CD14-positive monocyte (primary cell): ENCODE measurements at regions not wholly inside any gene's neighbourhood (a gene's known extent, or its start where the extent isn't known, plus 50 kb on each side); places are given as distances from the start of the nearest gene placed in this dataset.

Experiments
- DNase-seq, 3 donors: peaks; one replicate each; pipeline ENCODE4 v3.0.0-alpha.2; 2011 to 2022
- H2AFZ ChIP-seq: 2 replicates; pipeline ENCODE4 v1.6.0; 2012; ENCODE audit warnings: mild to moderate bottlenecking, low read depth, low read length, inconsistent platforms; ENCODE audit not compliant: insufficient read depth, poor library complexity, severe bottlenecking
- H3K27ac ChIP-seq, 2 donors: 1 replicate in 1 of 2; 2 replicates in 1 of 2; pipeline ENCODE4 v1.5.1; 2012 to 2013; ENCODE audit warnings: low read length in 2 of 2, control low read depth in 1 of 2, inconsistent platforms in 1 of 2, low read depth in 1 of 2, mild to moderate bottlenecking in 1 of 2
- H3K27me3 ChIP-seq, 2 donors: one replicate each; pipeline versions ENCODE4 v1.6.0 to v1.6.1; 2011 to 2013; ENCODE audit warnings: low read length in 2 of 2; ENCODE audit not compliant: control insufficient read depth in 2 of 2, insufficient read depth in 2 of 2
- H3K36me3 ChIP-seq, 2 donors: replicated peaks in 1 of 2; 1 replicate in 1 of 2; 2 replicates in 1 of 2; pipeline versions ENCODE4 v1.5.1 to v1.6.1; 2012 to 2013; ENCODE audit warnings: low read length in 2 of 2, control low read depth in 1 of 2, inconsistent platforms in 1 of 2, mild to moderate bottlenecking in 1 of 2; ENCODE audit not compliant: insufficient read depth in 2 of 2, control insufficient read depth in 1 of 2
- H3K4me1 ChIP-seq, 2 donors: 1 replicate in 1 of 2; 2 replicates in 1 of 2; pipeline versions ENCODE4 v1.5.1 to v1.6.1; 2012 to 2013; ENCODE audit warnings: low read length in 2 of 2, control low read depth in 1 of 2, inconsistent platforms in 1 of 2, mild to moderate bottlenecking in 1 of 2, moderate library complexity in 1 of 2; ENCODE audit not compliant: insufficient read depth in 2 of 2, control insufficient read depth in 1 of 2
- H3K4me2 ChIP-seq: replicated peaks from 2 replicates; pipeline ENCODE3; 2012; ENCODE audit warnings: low read length, moderate library complexity, mild to moderate bottlenecking; ENCODE audit not compliant: poor library complexity, severe bottlenecking; ENCODE audit errors: extremely low read depth
- H3K4me3 ChIP-seq, 3 experiments: fragments of 200-600 bp in 1 of 3; sonication (generic) in 1 of 3; replicated peaks in 1 of 3; 1 replicate in 2 of 3; 2 replicates in 1 of 3; pipeline ENCODE4 v1.5.1; 2011 to 2013; ENCODE audit warnings: low read length in 3 of 3, mild to moderate bottlenecking in 3 of 3, control low read depth in 2 of 3, low read depth in 2 of 3, inconsistent platforms in 1 of 3, moderate library complexity in 1 of 3
- H3K79me2 ChIP-seq: 2 replicates; pipeline ENCODE4 v1.6.0; 2012; ENCODE audit warnings: mild to moderate bottlenecking, control low read depth, inconsistent platforms, low read length, moderate library complexity; ENCODE audit not compliant: insufficient read depth
- H3K9ac ChIP-seq: 2 replicates; pipeline ENCODE4 v1.6.0; 2017; ENCODE audit warnings: low read length, mild to moderate bottlenecking; ENCODE audit not compliant: insufficient read depth, poor library complexity, severe bottlenecking
- H3K9me3 ChIP-seq, 2 donors: replicated peaks in 1 of 2; 1 replicate in 1 of 2; 2 replicates in 1 of 2; pipeline versions ENCODE4 v1.5.1 to v1.6.1; 2012 to 2013; ENCODE audit warnings: low read length in 2 of 2, control low read depth in 1 of 2; ENCODE audit not compliant: control insufficient read depth in 1 of 2, insufficient read depth in 1 of 2
- H4K20me1 ChIP-seq: 2 replicates; pipeline ENCODE4 v1.6.0; 2012; ENCODE audit warnings: mild to moderate bottlenecking, low read length, control low read depth, moderate library complexity; ENCODE audit not compliant: insufficient read depth
- H3K27ac Mint-ChIP-seq, 7 donors: one replicate each; pipeline ENCODE4 v1.8.0; 2020; ENCODE audit warnings: mild to moderate bottlenecking in 7 of 7, mixed read lengths in 7 of 7, moderate library complexity in 6 of 7, inconsistent platforms in 2 of 7
- H3K27me3 Mint-ChIP-seq, 3 donors: one replicate each; pipeline ENCODE4 v1.8.0; 2021 to 2022; ENCODE audit warnings: low read depth in 3 of 3, mild to moderate bottlenecking in 3 of 3, mixed read lengths in 3 of 3, moderate library complexity in 3 of 3, inconsistent platforms in 1 of 3
- H3K36me3 Mint-ChIP-seq, 2 donors: one replicate each; pipeline ENCODE4 v1.8.0; 2020; ENCODE audit warnings: mixed read lengths in 2 of 2, inconsistent platforms in 1 of 2, mild to moderate bottlenecking in 1 of 2
- H3K4me1 Mint-ChIP-seq: one replicate; pipeline ENCODE4 v1.8.0; 2020; ENCODE audit warnings: mild to moderate bottlenecking, mixed read lengths
- H3K4me3 Mint-ChIP-seq, 2 donors: one replicate each; pipeline ENCODE4 v1.8.0; 2020; ENCODE audit warnings: mild to moderate bottlenecking in 2 of 2, mixed read lengths in 2 of 2, moderate library complexity in 1 of 2
- H3K9me3 Mint-ChIP-seq, 7 donors: one replicate each; pipeline ENCODE4 v1.8.0; 2020 to 2022; ENCODE audit warnings: mixed read lengths in 7 of 7, mild to moderate bottlenecking in 6 of 7, moderate library complexity in 6 of 7, inconsistent platforms in 2 of 7
- WGBS: methylation state at CpG from one replicate; pipeline ENCODE4 v1.1.5; 2013; ENCODE audit warnings: missing lambda C conversion rate; ENCODE audit not compliant: insufficient coverage; 5-methylcytosine and 5-hydroxymethylcytosine counted together
- intact Hi-C, 2 donors: fragments of 100-400 bp; cut with micrococcal nuclease; formaldehyde crosslinking; loops; one replicate each; pipeline versions ENCODE4 v1.15.0 to v1.15.1; 2023
- TF ChIP-seq, protein P1 (sequence below): fragments of 200-600 bp; IDR thresholded peaks from one replicate; pipeline ENCODE4 v1.8.0; 2022; ENCODE audit warnings: antibody characterized with exemption, mild to moderate bottlenecking

DNA sequence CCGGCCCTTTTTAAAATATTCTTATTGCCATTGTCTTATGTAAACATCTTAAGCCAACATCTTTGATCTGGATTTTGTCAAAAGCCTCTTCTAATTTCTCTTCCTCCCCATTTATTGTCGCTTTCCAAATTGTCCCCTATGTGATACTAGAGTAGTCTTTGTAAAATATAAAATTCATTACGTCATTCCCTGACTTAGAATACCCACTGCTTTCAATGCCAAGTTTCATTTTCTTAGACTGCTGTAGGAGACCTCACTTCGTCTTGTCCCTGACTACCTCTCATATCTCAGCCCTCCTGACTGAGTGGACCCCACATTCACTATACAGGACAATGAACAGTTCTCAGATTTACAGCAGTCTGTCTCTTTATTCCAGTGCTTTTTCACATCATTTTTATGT is 633.9 kb upstream of the LMO3 start:
- no peak overlapping the region for H3K4me3 Mint-ChIP-seq
- H4K20me1 ChIP-seq: no peaks in the 10 kb centered on the region
- 100% methylated on average over 1 of the region's 4 CpGs for WGBS
- DNase-seq: no peak
- no peak overlapping the region for H3K4me3 ChIP-seq
- no peak overlapping the region for H2AFZ ChIP-seq
- no peaks in the 10 kb centered on the region for H3K79me2 ChIP-seq
- TF ChIP-seq, protein P1, sequence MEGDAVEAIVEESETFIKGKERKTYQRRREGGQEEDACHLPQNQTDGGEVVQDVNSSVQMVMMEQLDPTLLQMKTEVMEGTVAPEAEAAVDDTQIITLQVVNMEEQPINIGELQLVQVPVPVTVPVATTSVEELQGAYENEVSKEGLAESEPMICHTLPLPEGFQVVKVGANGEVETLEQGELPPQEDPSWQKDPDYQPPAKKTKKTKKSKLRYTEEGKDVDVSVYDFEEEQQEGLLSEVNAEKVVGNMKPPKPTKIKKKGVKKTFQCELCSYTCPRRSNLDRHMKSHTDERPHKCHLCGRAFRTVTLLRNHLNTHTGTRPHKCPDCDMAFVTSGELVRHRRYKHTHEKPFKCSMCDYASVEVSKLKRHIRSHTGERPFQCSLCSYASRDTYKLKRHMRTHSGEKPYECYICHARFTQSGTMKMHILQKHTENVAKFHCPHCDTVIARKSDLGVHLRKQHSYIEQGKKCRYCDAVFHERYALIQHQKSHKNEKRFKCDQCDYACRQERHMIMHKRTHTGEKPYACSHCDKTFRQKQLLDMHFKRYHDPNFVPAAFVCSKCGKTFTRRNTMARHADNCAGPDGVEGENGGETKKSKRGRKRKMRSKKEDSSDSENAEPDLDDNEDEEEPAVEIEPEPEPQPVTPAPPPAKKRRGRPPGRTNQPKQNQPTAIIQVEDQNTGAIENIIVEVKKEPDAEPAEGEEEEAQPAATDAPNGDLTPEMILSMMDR: no peak
- no peaks in the 10 kb centered on the region for H3K36me3 Mint-ChIP-seq
- H3K9me3 Mint-ChIP-seq: peaks cover 3 to 7% (median 5%) of the 10 kb centered on the region in 7 donors
- intact Hi-C loops: no loop called here
- no peak overlapping the region for H3K9ac ChIP-seq
- H3K4me2 ChIP-seq: no peak overlapping the region
- no peaks in the 10 kb centered on the region for H3K4me1 ChIP-seq
- H3K27ac ChIP-seq: no peak overlapping the region
- H3K4me1 Mint-ChIP-seq: no peaks in the 10 kb centered on the region
- H3K9me3 ChIP-seq: peaks cover 6 to 8% of the 10 kb centered on the region in 2 donors
- H3K27ac Mint-ChIP-seq: no peak overlapping the region
- no peaks in the 10 kb centered on the region for H3K36me3 ChIP-seq
- H3K27me3 ChIP-seq: no peaks in the 10 kb centered on the region
- no peaks in the 10 kb centered on the region for H3K27me3 Mint-ChIP-seq

DNA sequence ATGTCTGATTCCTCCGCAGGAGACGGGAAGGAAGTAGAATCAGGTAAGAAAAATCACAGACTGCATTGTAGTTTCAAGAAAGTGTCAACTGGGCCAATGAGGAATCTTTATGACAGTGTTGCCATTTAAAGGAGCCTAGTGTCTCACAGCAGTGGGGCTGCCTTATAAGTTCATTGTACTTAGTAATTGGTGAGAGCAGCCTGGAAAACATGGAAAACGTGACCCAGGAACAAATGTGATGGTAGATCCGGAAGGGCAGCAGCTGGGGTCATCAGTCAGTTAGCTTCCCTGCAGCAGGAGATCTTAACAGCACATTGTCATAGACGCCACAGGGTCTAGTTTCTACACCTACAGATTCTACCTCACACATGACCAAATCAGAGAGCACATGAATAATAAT is 630.0 kb upstream of the LMO3 start:
- H3K79me2 ChIP-seq: no peaks in the 10 kb centered on the region
- no peak overlapping the region for H3K4me2 ChIP-seq
- H3K4me1 Mint-ChIP-seq: no peaks in the 10 kb centered on the region
- H3K27me3 ChIP-seq: no peaks in the 10 kb centered on the region
- H3K36me3 Mint-ChIP-seq: no peaks in the 10 kb centered on the region
- H3K4me3 Mint-ChIP-seq: no peak overlapping the region
- H3K9me3 Mint-ChIP-seq: peaks cover 0 to 4% (median 2%) of the 10 kb centered on the region in 7 donors
- TF ChIP-seq, protein P1: no peak
- H4K20me1 ChIP-seq: no peaks in the 10 kb centered on the region
- no peak overlapping the region for H3K27ac ChIP-seq
- no peak overlapping the region for H3K4me3 ChIP-seq
- WGBS: 69% methylated on average over 5 of the region's 5 CpGs
- H3K27ac Mint-ChIP-seq: no peak overlapping the region
- no peak overlapping the region for H2AFZ ChIP-seq
- no peak overlapping the region for H3K9ac ChIP-seq
- no peaks in the 10 kb centered on the region for H3K27me3 Mint-ChIP-seq
- no peaks in the 10 kb centered on the region for H3K36me3 ChIP-seq
- peaks cover 6% of the 10 kb centered on the region in 2 donors for H3K9me3 ChIP-seq
- intact Hi-C loops: no loop called here
- DNase-seq: no peak
- no peaks in the 10 kb centered on the region for H3K4me1 ChIP-seq
